DMS53 (cell line): ENCODE measurements at regions not wholly inside any gene's neighbourhood (a gene's known extent, or its start where the extent isn't known, plus 50 kb on each side); places are given as distances from the start of the nearest gene placed in this dataset.

Experiments
- DNase-seq: peaks from one replicate; lab custom pipeline; 2025; lab: John Stamatoyannopoulos, UW

DNA sequence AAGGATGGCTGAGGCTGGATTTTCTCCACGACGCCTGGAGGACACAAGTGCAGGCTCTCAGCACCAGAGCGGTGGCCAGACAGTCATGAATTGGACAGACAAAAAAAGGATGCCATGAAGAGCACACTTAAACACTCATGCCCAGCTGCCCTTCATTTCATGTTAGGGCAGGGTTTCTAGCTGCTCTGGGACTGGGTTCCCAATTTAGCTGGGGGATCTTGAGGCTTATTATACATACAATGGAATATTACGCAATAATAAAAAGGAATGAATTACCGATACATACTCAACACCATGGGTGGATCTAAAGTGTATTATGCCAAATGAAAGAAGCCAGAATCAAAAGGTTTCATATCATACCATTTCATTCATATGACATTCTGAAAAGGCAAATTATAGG, 512.1 kb upstream of the LRRC4C start:
- no peak for DNase-seq

GRCh38 chr11:41978945-41979344, 519.5 kb upstream of the LRRC4C start:
- peak; percentile 48 for DNase-seq

- DNase-seq, result no peak
Observed at GRCh38 chr11:41980741-41981140, 521.3 kb upstream of the LRRC4C start.

DNA sequence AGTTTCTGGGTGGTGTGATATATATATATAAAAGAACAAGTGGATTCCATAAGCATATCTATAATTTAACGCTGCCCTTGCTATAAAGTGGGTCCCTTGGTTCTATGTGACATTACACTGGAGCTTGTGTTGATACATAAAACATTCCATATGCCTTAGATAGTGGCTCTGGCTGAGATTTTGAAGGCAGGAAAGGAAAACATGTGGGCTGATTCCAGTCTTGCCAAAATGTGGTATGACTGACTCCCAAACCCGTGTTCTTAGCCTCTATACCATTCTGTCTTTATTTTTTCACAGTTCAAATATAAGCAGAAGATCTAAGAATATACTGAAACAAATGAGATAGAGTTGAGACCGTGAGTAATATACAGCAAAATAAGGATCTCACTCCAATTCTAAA, 522.8 kb upstream of the LRRC4C start:
- no peak for DNase-seq

GRCh38 chr11:41982975-41983374, 523.5 kb upstream of the LRRC4C start:
- DNase-seq, result no peak

GRCh38 chr11:41983475-41983874, 524.0 kb upstream of the LRRC4C start:
- DNase-seq, result peak; percentile 3

- peak; percentile 41 for DNase-seq
Observed at GRCh38 chr11:41984023-41984422, 524.6 kb upstream of the LRRC4C start.

- DNase-seq, result peak; percentile 3
Observed at GRCh38 chr11:41985799-41986198, 526.3 kb upstream of the LRRC4C start.

GRCh38 chr11:41988951-41989572, 529.6 kb upstream of the LRRC4C start:
- DNase-seq, result no peak

GRCh38 chr11:41989823-41990380, 530.5 kb upstream of the LRRC4C start:
- no peak for DNase-seq

DNA sequence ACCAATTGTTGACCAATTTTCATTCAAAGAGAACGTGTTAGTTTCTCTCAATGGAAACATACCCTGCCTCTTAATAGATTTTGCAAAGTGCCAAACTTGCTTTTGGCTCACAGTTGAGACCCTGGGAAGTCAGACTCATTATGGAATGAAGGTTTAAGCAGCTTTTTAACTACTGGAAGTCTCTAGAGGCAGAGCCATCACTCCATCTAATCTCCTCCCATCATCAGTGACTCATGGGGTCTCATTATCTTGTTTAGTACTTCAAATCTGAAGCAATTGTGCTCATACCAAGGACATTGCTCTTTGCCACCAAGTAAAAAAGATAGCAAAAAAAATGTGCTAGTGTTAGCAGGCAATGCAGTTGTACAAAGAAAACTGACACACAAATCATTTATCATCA, 537.1 kb upstream of the LRRC4C start:
- no peak for DNase-seq

GRCh38 chr11:41997844-41998401, 538.5 kb upstream of the LRRC4C start:
- no peak for DNase-seq

DNA sequence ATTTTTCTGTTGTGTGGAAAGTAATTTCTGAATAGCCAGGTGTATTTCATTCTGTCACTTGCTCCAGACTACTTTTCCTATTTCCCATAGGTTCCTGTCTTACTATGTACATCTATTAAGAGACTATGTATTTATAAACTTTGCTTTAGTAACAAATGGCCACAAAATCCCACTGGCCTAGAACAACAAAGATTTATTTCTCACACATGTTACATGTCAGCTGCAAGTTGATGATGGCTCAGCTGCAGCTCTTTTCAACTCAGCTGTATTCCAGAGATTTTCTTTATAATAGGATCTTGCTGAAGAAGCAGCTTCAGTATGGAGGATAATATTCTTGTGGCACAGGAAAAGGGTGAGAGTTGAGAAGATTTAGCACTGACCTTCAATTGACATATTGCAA, 539.6 kb upstream of the LRRC4C start:
- DNase-seq, result no peak

DNA sequence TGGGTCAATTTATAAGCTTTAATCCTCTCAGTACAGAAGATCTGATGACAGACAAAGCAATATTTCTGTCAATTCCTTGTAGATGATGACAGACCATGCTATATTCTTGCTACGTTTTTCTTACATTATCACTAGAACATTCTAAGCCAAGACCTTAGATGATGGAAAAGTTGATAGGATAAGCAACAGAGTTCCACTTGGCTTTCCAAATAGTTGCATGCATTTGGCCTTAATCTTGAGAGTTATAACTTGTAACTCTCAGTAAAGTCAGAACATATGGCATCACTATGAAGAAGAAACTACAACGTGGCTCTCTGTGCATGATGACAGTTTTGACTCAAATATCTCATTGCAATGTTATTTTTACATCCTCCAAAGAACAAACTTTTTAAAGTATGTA, 544.3 kb upstream of the LRRC4C start:
- no peak for DNase-seq

- no peak for DNase-seq
Observed at GRCh38 chr11:42006766-42007165, 547.3 kb upstream of the LRRC4C start.

DNA sequence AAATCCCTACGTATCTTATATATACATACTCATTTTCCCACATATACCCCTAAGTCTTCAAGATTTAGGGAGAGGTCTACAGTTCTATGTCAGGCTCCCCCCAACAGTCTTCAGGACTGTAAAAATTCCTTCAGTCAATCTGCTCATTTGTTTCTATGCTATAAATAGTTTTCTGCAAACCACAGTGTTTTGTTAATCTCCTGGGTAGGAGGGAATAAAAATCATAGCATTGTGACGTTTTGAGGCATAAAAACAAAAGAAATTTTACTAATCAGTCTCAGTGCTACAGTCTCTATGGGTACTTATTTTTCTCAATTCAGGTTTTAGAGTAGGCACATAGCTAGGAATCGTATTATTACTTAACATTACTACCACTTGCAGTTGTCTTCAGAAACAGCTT, 552.8 kb upstream of the LRRC4C start:
- DNase-seq, result no peak

- no peak for DNase-seq
Observed at GRCh38 chr11:42013656-42014201, 554.3 kb upstream of the LRRC4C start.

GRCh38 chr11:42021911-42022310, 562.5 kb upstream of the LRRC4C start:
- no peak for DNase-seq

DNA sequence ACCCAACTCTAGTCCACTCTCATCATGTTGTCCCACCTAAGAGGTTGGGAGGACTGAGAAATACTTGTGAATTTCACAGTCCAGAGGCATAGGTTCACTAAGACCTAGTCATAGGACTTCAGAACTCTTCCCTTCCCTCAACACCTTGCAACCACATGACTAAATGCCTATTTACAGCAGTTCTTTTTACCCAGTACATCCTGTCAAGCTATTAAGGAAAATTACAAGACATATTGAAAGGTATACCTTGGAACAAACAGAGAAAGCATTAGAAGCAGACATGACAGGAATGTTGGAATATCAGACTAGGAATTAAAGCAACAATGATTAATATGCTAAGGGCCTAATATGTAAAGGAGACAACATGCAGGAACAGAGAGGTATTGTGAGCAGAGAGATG, 563.8 kb upstream of the LRRC4C start:
- DNase-seq, result no peak

DNA sequence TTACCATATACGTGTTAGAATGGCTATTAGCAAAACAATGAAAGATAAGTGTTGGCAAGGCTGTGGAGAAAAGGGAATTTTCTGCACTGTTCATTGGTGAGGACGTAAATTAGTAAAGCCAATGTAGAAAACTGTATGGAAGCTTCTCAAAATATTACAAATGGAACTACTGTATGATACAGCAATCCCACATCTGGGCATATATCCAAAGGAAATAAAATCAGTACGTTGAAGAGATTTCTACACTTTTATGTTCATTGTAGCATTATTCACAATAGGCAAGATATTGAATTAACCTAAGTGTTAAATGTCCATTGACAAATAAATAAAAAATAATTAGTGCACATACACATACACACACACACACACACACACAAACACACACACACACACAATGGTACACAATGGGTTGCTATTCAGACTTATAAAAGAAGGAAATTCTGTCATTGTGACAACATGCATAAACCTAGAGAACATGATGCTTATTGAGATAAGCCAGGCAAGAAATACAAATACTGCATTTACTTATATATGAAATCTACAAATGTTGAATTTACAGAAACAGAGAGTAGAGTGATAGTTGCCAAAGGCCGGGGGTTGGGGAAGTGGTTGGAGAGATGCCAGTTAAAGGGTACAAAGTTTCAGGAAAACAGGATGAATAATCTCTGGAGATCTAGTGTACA, 565.8 kb upstream of the LRRC4C start:
- DNase-seq, result no peak

GRCh38 chr11:42034826-42035225, 575.4 kb upstream of the LRRC4C start:
- no peak for DNase-seq

GRCh38 chr11:42036201-42036600, 576.7 kb upstream of the LRRC4C start:
- DNase-seq, result no peak

DNA sequence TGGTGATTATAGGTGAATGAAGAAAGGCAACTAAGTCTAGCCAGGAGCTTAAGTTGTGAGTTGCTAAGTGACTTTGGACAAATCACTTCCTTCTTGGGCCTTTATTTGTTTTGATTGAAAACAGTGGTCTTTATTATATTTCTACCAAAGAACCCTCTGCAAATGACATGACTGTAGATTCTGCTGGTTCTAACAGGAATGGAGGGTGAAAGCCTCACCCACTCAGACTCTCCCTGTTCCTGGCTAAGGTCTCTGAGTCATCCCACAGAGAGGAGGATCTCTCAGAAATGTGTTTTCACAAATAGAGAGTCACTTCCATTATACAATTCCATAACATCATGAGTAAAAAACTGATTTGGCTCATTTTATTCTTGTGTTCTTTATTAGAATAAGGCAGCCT, 583.9 kb upstream of the LRRC4C start:
- DNase-seq, result peak; percentile 2
